ENCODE measurements at regions not wholly inside any gene's neighbourhood (a gene's known extent, or its start where the extent isn't known, plus 50 kb on each side); places are given as distances from the start of the nearest gene placed in this dataset.

DNA sequence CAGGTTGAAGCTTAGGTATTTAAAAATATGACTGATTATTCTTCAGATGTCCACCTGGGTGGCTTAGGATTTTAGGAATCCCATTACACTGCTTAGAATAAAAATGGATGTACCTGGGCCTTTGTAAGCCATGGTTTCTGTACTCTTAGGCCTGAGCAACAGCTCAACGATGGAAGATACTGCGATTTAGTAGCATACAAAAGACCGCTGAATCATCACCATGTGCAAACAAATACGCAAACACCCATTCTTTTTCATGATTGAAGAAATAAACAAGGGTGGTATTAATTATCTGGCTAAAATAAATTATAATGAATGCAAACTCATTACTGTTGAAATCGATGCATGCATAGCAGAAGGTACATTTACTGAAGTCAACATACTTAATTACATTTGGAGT, 188.9 kb downstream of the ZNF330 start:
- DNase-seq = no peak

GRCh38 chr4:141410839-141411238, 190.1 kb downstream of the ZNF330 start:
- no peak for DNase-seq

GRCh38 chr4:141411936-141412335, 191.2 kb downstream of the ZNF330 start:
- DNase-seq = no peak

- no peak for DNase-seq
These were observed 192.7 kb downstream of the ZNF330 start for GRCh38 chr4:141413366-141413765.

DNA sequence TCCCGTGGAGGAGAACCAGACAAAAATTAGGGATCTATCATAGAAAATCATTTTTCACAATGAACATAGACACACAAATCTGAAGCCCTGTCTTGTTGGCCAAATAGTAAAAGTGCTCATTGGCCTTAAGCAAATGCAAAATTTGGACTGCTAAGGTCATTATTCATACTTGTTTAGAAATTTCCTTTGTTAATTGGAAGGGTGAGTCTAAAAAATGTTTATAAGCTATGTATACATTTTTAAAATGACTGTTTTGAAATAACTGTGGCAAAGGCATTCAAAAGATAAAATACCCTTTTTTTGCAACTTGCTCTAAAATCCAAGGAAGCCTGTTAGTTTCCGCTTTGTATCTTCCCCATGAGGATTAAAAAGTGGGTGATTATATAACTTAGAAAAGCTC, 195.0 kb downstream of the ZNF330 start:
- no peak for DNase-seq

- no peak for DNase-seq
These were observed 195.5 kb downstream of the ZNF330 start for GRCh38 chr4:141416219-141416618.

DNA sequence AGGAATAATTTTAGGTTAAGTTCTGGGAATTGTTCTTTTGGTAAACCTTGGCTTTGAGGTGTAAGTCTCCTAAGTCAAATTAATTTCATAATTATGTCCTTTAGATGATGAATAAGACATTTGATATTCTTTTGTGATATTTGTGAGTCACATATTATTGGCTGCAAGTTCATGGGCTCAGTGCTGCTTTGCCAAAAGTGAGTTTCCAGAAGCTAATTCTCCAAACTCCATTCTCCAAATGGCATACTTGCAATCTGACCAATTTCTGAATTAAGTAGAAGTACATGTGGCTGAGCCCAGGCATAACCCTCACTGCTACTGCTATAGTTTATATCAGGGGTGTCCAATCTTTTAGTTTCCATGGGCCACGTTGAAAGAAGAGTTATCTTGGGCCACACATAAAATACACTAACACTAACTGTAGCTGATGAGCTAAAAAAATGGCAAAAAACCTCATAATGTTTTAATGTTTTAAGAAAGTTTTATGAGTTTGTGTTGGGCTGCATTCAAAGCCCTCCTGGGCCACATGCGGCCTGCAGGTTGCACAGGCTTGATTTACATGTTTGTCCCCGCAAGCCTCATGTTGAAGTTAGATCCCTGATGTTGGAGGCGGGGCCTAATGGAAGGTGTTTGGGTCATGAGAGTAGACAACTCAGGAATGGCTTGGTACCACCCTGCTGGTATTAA, 196.1 kb downstream of the ZNF330 start:
- no peak for DNase-seq

DNA sequence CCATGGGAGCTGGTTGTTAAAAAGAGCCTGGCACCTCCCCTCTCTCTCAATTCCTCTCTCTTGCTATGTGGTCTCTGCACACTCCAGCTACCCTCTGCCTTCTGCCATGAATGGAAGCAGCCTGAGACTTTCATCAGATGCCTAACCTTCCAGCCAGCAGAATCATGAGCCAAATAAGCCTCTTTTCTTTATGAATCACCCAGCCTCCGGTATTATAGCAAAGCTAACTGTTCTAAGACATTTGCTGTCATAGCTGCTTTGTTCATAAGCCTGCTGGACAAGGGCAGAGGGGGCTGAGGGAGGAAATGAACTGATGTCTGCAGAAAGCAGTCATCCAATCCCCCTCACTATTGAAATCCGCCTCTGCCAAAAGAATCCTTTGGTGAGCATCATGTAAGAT, 196.7 kb downstream of the ZNF330 start:
- DNase-seq = no peak

DNA sequence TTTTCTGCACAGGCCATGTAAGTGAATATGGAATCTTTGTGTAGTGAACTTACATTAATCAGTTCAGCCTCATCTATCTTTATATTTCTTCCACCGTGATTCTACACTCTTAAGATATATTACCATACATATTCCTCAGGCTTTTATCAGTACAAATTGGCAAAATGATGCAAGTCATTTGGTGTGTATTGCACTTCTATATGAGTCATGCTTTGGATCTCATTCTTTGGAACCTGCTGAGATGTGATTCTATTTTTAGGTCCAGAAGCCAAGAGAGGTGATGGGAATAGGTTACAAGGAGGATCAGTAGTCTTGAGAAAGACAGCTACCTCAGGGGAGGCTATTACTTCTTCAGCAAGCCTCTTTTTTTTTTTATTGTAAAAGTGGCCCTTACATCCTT, 204.4 kb downstream of the ZNF330 start:
- no peak for DNase-seq

DNA sequence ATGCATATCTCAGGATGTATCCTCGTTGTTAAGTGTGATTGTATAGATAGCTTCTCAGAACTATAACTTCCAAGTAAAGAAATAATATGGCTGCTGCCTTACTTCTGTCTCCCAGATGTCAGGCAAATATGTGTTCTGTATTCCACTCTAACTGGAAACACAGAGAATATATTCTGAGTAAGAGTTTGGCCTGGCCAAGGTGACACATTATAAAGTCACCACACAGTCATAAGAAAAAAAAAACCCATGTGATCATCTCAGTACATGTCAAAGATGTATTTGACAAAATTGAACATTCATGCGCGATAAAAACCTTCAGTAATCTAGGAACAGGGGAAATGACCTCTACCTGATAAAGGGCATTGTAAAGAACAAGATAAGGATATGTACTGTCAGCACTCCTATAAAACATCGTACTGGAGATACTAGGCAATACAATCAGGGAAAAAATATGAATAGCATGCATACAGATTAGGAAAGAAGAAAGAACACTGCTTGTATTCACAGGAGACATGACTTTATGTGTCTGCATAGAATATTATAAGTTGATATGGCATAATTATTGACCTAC, 207.1 kb downstream of the ZNF330 start:
- no peak for DNase-seq

GRCh38 chr4:141429933-141430332, 206.4 kb upstream of the IL15 start:
- no peak for DNase-seq

DNA sequence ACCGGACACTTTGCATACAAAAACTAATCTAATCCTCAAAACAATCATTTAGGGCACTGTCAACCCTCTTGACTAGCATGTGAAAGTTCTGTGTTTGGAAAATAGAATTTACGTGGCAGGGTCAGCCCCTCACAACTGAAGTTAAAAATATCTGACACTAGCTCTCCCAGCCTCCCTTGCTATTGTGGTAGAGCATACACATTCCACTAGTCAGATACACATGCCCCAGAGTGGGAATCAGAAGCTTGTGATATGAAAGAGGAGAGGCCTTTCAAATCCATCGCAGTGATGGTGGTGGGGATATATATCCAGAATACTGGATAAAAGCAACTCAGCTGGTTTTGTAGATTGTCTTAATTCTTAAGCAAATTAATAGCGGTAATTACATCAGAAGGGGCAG, 205.7 kb upstream of the IL15 start:
- no peak for DNase-seq

DNA sequence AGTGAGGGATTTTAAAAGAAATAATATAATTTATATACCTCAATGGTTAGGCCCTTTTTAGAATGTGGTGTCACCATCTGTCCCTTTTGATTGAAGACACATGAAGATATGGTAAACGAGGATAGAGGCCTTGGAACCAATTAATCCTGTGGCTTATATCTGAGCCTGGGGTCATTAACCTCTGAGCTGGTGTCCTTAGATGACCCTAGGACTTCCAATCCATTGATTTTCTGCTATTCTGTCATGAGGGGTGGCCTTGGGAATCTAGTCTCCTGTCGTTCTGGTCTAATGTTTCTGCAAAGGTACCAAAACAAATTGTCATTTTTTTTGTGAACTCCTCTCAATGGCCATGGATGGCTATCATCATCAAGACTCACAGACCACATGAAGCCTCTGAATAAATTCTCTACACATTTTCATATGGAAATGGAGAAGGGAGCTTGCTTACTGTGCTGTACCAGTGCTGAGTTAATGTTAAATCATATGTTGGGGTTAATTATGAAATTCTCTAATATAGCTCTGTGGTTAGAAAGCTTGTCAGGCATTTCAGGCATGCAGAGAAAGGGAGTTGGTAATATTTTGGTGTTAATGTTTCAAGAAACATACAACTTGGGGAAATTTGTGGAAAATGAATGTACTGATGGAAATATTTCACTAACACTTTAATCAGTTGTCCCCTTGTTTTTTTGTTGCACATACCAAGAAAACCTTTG, 204.2 kb upstream of the IL15 start:
- DNase-seq = no peak

- DNase-seq = no peak
These were observed 200.7 kb upstream of the IL15 start for GRCh38 chr4:141435446-141436225.

GRCh38 chr4:141439223-141439622, 197.2 kb upstream of the IL15 start:
- no peak for DNase-seq

DNA sequence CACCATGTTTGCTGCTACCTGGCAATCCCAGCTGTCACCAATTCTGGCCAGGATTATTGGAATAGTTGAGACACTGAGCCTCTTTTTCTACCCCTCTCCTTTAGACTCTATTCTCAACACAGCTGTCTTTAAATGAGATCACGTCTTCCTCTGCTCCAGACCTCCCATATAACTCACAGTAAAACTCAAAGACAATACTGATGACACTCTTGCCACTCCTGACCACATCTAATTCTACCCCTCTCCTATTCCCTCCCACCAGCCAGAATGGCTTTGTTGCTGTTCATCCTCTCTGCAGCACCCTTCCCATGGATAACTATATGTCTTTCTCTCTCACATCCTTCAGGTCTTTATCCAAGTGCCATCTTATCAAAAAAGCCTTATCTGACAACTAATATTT, 188.6 kb upstream of the IL15 start:
- no peak for DNase-seq

DNA sequence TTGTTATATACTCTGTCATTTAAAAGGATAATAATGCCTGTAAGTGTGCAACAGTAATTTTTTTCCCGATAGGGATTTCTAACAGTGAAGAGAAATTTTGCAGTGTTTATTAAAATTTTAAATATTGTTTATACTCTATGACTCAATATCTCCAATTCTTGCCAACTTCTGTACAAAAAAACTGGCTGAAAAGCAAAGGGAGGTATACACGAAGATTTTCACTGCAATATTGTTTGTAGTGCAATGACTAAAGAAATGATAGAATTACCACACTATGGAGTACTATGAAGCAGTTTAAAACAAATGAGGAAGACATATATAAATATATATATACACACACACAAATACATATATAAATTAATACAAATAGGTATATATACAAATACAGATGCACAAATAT, 187.9 kb upstream of the IL15 start:
- DNase-seq = no peak

- DNase-seq = no peak
These were observed 186.5 kb upstream of the IL15 start for GRCh38 chr4:141449927-141450326.

DNA sequence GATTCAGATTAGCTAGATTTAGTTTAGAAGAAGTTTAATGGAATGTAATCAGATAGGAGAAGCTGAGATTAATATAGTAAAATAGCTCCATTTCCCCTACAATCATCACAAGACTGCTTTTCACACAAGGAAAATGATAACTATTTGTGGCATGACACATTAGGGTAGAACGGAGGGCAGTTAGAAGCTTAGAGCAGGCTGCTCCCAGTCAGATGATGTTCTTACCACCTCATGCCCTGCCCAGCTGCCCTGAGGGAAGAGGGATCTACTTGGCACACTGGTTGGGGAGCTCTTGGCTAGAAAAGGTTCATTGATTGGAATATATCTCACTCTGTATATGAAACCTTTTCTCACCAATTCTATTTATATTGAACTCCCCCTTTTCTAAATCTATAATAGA, 180.7 kb upstream of the IL15 start:
- no peak for DNase-seq

DNA sequence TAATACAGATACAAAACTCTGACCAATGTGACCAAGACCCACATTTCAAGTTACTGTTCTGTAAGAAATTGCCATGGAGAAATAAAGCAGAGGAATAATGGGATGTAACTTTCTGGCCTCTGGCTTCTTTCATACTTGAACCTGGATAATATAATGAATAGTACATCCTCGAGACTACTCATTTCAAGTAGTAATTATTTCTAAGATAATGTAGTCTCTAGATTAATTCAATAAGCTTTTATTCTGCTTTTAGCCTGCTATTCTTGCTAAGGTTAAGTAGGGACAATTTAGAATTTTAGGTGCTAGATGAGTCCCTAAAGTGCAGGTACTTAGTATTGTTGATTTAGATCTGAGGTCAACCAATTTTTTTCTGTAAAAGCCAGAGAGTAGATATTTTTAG, 178.7 kb upstream of the IL15 start:
- no peak for DNase-seq

GRCh38 chr4:141458501-141458900, 177.9 kb upstream of the IL15 start:
- no peak for DNase-seq

- no peak for DNase-seq
These were observed 177.4 kb upstream of the IL15 start for GRCh38 chr4:141459020-141459419.

GRCh38 chr4:141462361-141462760, 174.0 kb upstream of the IL15 start:
- no peak for DNase-seq

DNA sequence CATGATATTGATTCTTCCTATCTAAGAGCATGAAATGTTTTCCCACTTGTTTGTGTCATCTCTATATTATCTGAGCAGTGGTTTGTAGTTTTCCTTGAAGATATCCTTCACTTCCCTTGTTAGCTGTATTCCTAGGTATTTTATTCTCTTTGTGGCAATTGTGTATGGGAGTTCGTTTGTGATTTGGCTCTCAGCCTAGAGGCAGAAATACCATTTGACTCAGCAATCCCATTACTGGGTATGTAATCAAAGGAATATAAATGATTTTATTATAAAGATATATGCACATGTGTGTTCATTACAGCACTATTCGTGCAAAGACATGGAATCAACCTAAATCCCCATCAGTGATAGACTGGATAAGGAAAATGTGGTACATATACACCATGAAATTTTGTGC, 172.7 kb upstream of the IL15 start:
- no peak for DNase-seq
